Stimulated activated CD4-positive, alpha-beta T cell treated with anti-CD3 and anti-CD28 coated beads, Interleukin-2, amount 100 ng/mL, for 24 hours (primary cell): ENCODE measurements at regions not wholly inside any gene's neighbourhood (a gene's known extent, or its start where the extent isn't known, plus 50 kb on each side); places are given as distances from the start of the nearest gene placed in this dataset.

Experiments
- DNase-seq, 2 donors: peaks; one replicate each; pipeline ENCODE4 v3.0.0-alpha.2; 2020

DNA sequence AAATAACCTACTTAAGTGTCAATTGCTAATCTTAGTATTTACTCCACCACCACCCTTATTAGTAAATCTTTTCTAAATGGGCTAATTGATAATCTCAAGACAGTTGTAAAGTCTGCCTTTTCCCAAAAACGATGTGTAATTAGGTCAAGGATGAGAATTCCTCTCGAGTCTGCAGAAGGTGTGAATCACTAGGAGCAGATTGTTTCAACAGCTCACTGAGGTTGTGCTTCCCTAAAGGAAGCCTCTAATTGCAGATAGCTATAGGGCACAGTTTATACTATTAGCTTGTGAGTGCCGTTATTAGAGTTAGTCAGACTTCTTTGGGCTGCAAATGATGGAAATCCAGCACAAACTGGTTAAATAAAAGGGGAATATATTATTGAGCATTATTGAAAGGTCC lies 84.9 kb downstream of the C11orf91 start:
- no peak for DNase-seq

DNA sequence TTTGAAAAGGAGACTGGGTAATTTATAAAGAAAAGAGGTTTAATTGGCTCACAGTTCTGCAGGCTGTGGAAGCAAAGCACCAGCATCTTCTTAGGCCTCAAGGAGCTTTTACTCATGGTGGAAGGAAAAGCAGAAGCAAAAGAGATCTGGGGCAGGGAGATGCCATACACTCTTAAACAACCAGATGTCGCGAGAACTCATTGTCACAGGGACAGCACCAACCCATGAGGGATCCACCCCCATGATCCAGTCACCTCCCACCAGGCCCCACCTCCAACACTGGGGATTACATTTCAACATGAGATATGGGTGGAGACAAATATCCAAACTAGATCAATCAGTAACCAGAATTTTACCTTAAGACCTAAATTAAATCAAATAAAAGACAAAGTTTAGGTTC lies 87.2 kb downstream of the C11orf91 start:
- DNase-seq: no peak

DNA sequence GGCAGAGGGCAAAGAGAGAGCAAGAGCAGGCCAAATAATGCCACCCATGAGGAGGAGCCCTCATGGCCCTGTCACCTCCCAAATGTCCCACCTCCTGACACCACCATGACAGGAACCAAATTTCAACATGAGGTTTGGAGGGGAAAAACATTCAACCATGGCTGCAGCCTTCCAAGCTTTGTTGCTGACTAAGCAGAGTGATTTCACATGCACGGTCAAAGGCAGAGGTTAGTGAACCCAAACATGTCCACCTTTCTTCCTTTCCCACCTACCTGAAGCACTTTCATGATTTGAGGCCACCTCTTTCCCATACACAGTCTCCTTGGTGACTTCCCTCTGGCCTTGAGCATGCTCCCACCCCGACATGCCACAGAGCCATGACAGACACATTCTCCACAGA lies 89.7 kb downstream of the C11orf91 start:
- DNase-seq: no peak

DNA sequence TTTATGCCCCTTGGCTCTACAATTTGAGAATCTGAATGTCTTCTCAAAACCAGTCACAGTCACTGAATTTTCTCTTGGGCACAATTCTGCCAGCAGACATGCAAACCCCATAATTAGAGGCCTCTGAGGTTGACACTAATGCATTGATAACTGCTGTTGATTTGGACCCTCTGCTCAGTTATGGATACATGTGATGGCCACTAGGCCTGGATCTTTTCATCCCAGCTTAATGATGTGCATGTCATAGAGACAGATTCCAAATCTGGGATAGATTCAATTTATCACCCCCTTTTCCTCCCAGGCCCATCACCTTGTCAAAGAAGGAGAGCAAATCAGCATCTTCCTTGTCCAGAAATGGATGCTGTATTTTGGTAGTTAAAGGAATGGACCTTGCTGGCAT lies 92.2 kb downstream of the C11orf91 start:
- DNase-seq: no peak

DNA sequence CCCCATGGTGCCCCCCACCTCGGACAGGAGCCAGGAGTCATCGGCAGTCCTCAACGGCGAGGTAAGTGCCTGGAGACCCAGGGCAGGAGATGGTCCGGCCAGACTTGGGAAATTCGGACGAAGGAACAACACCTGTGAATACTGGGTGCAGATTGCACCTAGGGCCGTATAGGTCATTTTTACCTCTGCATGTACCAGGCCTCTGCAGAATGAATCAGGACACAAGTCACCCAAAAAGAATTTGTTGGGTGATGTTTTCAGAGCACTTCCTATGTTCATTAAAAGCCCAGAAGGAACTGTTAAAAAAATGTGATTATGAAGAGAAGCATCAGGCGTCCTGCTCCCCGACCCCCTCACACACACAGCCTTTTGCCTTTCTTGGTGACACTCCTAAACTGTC lies 93.9 kb downstream of the C11orf91 start:
- DNase-seq: no peak

DNA sequence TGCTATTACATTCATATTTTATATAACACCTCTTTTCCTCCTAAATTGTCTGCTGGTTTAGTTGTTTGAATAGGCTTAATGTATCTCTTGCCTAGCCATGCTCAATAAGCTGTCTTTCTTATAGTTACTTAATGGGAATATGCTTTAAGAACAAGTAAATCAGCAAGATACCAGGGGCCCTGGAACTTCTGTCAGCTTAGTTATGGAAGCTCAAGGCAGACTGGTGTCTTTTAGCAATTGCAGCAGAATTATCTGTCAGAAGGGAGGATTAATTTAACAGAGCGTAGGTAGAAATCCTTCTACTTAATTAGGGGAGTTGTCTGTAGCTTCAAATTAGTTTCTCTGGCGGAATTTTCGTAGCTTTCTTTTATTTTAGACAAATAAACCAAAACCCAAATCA lies 94.9 kb downstream of the C11orf91 start:
- no peak for DNase-seq

DNA sequence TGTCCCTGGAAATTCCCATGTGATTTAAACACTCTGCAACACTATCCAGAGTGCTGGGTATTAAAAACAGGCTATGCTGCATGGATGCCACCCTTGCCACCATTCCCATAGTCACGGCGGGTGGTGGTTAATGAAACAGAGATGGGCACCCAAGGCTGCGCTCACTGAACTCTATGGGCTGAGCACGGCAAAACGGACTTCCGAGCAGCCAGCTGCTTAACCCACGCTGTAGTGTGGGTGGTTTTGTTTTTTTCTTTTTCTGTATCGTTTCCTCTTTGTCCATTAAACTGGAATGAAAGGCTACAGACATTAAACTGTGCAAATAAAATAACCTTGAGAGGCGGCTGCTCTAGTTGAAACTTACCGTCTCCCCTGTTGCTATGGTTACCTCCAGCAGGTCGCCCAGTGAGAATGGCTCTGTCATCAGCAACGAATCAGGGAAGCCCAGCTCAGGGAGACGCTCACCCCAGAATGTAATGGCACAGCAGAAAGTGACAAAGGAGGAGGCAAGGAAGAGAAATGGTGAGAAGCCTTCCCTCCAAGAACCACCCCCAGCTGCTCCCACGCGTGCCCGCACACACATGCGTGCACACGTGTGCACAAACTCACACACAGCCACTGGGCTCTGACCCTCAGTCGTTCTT lies 102.1 kb downstream of the C11orf91 start:
- DNase-seq: no peak

DNA sequence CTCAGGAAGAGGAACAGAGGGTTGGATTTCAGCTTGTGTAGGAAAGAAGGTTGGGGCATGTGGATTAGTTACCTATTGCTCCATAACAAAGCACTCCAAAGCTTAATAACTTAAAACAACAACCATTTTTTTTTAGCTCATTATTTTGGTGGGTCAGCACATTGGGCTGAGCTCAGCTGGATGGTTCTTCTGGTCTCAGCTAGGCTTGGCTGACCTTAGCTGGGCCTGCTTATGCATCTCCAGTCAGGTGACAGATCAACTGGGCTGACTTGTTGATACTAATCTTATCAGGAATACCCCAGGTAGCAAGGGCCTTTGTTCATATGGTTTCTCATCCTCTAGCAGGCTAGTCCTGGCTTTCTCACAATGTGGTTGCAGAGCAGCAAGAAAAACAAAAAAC lies 106.4 kb downstream of the C11orf91 start:
- DNase-seq: no peak

DNA sequence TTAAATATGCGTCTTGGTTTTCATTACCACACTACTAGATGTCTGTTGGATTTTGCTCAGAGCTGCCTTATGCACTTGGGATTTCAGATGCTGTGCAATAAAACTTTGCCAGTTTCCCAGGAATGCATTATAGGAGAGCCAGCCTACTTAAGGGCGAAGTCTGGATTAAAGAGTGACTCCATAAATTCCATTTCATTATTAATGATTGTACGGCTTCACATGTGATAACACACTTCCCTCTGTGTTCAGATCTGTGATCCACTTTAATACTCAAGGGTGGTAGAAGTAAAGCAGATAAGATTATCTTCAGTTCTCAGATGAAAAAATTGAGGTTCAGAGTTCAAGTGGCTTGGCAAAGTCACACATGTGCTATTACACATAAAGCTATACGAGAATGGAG lies 110.2 kb downstream of the C11orf91 start:
- DNase-seq: no peak

DNA sequence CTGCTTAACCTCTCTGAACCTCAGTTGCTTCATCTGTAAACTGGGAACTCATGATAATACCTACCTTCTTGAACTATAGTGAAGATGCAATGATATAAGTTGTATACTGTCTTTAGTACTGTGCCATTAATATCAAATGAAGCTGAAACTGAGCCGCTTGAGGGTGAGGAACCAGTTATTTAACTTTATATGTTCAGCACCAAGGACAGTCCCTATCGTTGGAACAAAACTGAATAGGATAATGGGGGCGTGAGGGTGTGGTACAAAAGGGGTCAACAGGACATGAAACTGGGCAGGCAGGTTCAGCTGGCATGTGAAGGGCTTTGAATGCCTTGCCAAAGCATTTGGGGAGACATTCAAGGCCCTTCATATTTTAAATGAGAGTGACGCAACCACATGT lies 112.6 kb downstream of the C11orf91 start:
- no peak for DNase-seq

DNA sequence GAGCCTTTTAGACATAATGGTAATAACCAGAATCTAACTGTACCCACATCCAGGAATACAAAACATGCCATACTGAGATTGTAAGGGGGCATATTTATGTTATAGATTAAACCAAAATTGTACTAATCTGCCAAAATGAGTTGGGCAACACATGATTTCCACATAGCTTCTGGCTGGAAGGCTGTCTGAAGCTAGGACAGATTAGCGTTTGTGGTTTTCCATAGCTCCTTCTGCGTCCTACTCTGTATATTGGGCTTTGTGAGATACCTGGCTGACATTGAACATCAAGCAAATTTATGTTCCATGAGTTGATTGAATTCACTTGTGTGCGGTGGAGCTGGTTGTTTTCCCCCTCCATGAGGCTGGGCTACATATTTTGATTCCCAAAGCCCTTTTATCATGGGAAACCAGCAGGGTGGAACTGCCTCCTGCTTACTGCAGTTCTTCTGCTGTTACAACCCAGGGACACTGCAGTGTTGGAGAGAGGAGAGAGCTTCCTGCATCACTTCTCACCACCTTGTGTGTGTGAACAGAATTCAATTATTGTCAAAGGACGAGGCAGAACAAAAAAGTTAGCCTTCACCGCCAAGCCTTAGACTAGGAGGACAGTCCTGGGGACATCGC lies 114.9 kb downstream of the C11orf91 start:
- DNase-seq: no peak

DNA sequence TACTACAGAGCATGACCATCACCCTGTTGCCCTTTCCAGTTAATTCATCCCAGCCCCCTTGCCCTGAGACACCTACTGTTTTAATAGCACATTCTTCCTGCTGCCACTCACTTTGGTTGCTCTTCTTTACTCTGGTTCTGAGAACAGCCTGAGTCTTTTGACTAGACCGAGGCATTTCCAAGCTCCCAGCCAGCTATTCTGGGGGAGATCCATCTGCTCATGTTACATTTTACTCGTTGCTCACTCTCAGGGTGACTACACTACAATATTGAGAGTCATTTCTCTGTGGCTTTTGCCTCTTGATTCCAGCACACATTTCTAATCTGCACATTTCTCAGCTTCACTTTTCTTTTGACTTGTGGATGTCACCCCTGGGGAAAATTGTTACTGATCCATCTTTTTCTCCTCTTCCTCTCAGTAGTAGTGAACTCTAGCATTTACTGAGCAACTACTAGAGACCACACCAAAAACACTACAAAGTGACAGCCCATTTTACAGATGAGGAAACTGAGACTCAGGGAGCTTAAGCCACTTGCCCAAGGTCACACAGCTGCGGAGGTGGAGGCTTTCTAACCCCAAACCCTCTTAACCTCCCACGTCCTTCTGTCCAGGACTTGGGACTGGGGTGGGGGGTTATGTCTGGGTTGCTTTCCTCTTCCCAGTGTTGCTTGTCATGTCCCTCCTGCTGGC lies 117.8 kb downstream of the C11orf91 start:
- no peak for DNase-seq

DNA sequence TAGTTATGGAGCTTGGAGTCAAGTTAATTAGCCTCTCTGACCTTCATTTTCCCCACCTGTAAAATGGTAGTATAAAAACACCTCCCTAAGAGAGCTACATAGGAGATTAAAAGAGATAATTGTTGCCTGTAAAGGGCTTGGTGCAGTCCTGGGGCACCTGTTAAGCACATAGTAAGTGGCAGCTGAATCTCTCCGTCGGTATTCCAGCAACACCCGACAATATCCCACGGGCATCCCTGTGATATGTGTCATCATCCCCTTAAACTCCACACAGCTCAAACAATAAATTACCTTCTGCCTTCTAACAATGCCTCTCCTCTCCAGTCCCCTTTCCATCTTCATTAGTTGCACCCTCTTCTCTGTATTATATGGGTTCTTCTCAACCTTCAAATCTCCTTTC lies 121.5 kb downstream of the C11orf91 start:
- DNase-seq: no peak

DNA sequence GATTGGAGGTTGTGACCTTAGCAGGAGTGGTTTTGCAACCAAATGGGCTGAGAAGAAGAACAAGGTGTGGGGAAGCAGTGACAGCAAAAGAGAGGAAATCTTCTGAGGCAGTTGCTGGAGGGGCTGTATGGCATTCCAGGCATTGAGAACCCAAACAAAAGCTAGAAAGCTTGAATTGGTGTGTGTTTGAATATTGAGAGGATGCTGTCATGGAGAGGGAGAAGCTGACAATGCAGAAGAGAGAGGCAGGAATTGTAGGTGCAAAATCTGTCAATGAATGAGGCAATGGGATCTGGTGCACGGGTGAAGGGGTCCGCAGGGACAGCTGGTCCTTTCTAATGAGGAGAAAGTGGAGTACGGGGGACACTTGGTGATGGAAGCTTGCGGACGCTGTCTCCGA lies 123.4 kb downstream of the C11orf91 start:
- DNase-seq: no peak

DNA sequence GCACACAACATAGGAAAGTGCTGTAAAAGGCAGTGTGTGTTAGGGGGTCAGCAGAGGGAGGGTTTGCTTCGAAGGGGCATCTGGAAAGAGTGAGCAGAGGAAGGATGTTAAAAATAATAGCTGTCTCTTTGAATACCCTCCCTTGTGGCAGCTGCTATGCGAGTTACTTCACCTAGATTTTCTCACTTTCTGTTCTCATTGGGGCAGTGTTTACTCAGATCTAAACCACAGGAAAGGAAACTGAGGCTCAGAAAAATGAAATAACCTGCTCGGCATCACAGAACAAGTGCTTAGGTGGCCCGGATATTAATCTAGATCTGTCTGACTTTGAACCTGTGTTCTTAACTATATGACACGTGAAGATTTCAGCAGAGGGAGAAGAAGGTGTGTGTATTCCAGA lies 125.3 kb downstream of the C11orf91 start:
- DNase-seq: no peak

DNA sequence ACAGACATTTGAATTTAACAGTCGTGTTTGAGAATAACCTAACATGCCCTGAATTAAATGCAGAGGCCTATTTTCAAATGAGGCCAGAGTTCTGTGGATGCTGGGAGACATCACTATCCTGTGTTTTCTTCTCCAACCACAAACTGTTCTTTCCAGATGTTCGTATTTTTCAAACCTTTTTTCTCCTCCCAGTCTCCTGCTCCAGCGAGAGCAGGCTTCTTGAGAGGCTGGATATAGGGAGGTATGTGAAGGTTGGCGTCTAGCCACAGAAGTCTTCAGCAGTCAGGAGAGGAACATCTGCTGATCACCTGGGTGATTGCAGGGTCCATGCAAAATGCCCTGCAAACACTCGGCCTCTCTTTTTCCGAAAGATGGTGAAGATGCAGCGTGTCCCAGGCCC lies 126.3 kb downstream of the C11orf91 start:
- no peak for DNase-seq

DNA sequence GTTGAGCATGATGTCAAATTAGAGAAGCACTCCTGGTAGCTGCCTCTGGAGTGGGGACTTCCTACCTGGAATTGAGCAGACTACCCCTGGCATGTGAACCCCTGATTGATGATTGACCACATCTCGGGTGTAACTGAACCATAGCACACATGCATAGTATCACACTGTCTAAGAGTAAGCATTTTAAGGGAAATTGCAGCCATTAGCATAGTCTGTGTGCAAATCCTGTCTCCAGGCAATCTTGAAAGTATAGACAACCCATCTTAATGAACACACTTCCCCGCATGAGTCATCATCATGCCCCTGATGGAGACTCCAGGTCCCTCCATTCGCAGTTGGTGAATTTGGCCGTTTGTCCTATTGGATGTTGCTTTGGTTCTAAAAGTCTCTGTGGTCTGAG lies 131.3 kb downstream of the C11orf91 start:
- DNase-seq: no peak

DNA sequence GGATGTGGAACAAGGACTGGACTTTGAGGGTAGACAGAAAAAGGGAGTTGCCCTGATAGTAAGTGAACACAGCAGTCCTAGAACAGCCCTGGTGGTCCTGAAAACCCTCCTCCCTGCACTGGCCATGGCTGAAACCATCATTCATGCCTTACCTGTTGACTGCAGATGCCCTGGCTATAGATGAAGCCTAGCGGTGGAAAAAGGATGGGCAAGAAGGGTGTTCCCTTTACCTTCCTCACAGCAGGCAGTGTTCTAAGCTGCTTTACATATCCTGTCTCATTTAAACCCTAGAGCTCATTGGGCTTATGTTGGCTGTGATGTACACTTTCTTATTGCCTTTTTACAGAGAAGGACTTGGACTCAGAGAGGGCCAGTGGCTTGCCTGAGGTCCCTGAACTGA lies 133.6 kb downstream of the C11orf91 start:
- no peak for DNase-seq

DNA sequence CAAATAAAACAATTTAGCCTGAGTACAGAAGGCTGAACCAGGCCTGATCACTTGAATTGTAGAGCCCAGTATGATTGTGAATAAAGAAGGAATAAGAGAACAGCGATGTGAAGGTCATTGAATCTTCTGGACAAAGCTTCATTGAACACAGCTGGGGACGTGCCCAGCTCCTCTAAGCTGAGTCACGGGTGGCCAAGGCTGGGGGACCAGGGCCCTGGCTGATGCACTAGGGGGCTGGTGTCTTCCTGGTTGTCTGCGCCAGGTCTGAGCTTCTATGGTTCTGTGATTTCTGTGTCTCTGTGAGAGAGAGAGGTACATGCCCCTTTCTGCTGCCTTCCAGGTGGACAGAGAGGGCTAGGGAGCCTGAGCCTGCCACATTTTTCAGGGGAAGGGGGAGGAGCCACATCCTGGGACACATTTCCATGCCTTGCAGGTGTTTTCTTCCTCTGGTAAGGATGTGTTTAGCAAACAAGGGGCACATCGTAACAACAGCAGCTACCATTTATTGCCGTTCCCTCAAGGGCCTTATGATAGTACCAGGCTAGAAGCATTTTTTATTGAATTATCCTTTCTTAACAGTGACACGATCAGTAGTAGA lies 135.7 kb downstream of the C11orf91 start:
- DNase-seq: no peak

DNA sequence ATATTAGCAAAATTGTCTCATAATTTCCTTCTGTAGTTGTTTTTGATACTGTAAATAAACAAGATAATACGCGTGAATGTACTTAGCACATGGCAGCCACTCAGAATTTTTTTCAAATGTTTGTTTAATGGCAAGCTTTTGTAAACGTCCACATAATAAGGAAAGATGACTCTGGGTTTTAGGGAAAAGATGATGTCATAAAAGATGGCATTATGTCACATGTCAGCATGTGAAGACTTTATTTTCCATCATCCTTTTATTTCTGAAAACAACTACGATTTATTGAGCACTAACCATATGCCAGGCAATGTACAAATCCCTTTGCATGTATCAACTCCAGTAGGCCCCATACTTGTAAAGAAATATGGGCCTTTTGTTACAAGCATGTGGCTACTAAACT lies 139.9 kb downstream of the C11orf91 start:
- DNase-seq: no peak

DNA sequence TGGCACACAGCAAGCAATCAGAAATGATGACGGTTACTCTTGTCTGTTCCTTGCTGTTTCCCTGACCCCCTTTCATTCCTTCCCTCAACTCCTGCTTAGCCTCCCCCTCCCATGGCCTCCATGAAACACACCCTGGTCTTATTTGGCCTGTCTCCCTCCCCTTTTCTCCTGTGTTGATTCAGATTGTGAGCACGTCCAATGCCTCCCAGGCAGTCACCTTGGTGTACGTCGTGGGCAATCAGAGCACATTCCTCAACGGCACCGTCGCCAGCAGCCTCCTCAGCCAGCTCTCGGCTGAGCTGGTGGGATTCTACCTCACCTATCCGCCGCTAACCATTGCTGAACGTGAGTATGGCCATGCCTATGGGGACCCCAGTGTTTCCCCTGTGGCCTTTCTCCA lies 141.1 kb downstream of the C11orf91 start:
- no peak for DNase-seq

DNA sequence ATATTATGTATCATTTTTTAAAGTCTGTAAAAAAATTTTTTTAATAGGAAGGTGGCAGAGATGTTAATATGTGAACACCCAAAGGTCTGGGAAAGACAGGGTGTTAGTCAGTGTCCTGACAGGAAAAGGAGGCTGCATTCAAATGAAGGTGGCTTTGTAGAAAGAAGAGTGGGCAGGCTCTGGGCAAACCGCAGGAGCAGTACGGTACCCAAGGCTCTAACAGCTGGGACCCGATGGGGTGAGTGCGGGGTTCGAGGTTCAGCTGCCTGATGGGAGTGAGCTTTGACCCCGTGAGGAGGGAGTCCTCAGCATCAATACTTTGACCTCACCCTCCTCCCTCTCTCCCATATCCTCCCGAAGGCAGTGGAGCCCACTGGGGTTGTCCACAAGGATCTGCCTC lies 142.5 kb downstream of the C11orf91 start:
- DNase-seq: no peak

DNA sequence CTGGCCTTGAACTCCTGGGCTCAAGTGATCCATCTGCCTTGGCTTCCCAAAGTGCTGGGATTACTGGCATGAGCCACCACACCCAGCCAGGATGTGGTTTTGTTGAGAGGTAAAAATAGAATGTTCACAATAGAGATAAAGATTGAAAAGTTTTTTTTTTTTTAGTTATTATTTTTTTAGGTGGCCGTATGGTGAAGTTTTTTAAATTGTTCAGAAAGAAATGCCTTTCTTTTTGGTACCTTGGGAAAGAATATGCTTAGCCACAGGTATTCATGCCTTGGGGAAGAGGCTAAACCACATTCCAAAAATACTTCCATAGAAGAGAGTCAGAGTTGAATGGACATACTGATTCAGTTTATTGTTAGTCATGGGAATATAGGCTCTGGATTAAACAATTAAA lies 143.4 kb downstream of the C11orf91 start:
- DNase-seq: no peak

DNA sequence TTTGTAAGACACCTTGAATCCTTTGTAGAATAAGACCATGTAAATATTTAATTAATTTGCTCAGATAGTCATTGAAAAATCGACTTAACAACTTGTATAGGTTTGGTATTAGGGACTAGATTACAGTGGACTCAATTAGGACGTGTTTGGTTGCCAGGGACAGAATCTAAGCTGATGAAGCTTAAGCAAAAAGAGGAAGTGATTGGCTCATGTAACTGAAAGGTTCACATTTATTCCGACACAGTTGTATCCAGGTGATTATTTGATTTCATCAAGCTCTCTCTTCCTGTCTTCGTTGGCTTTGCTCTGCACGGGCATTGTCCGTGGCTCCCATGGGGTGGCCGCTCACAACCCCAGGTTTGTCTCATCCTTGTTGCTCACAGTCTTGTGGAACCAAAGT lies 146.4 kb downstream of the C11orf91 start:
- DNase-seq: no peak
